HCT116 (cell line): ENCODE measurements at regions not wholly inside any gene's neighbourhood (a gene's known extent, or its start where the extent isn't known, plus 50 kb on each side); places are given as distances from the start of the nearest gene placed in this dataset.

Experiments
- CTCF ChIP-seq, 3 experiments: fragments of 200-600 bp in 1 of 3; sonication (generic) in 1 of 3; IDR thresholded peaks in 2 of 3; conservative IDR thresholded peaks in 1 of 3; 2 replicates each; pipeline ENCODE4 v1.5.1; 2012 to 2017; ENCODE audit warnings: low read depth in 2 of 3, low read length in 2 of 3, antibody characterized with exemption in 1 of 3, borderline replicate concordance in 1 of 3, control low read depth in 1 of 3, mild to moderate bottlenecking in 1 of 3, mixed read lengths in 1 of 3, mixed run types in 1 of 3, moderate library complexity in 1 of 3; ENCODE audit not compliant: insufficient read depth in 1 of 3
- EZH2 ChIP-seq: fragments of 200-600 bp; sonication (generic); IDR thresholded peaks from 2 replicates; pipeline ENCODE4 v1.6.1; 2017; ENCODE audit warnings: antibody characterized with exemption, mixed run types
- POLR2A ChIP-seq: IDR thresholded peaks from 2 replicates; pipeline ENCODE4 v1.7.0; 2011; ENCODE audit warnings: borderline replicate concordance; ENCODE audit not compliant: insufficient read depth, insufficient read length; ENCODE audit errors: extremely low read depth
- POLR2AphosphoS5 ChIP-seq: IDR thresholded peaks from 2 replicates; pipeline ENCODE4 v1.6.1; 2011; ENCODE audit warnings: mild to moderate bottlenecking, low read depth, low read length, moderate library complexity
- RAD21 ChIP-seq: IDR thresholded peaks from 2 replicates; pipeline ENCODE4 v1.6.1; 2012; ENCODE audit warnings: low read depth, mild to moderate bottlenecking
- SP1 ChIP-seq: IDR thresholded peaks from 2 replicates; pipeline ENCODE4 v1.6.1; 2012; ENCODE audit warnings: low read depth
- ZBTB33 ChIP-seq: IDR thresholded peaks from 2 replicates; pipeline ENCODE4 v1.6.1; 2011; ENCODE audit warnings: mild to moderate bottlenecking, low read length, moderate library complexity; ENCODE audit not compliant: insufficient replicate concordance; ENCODE audit errors: extremely low read depth

GRCh38 chr5:176155922-176156359 lies 82.3 kb upstream of the SIMC1 start:
- TF ChIP-seq EZH2 (no peak), CTCF (IDR thresholded peaks at IDR 0.05 in 2 of 3, conservative IDR thresholded peaks at IDR 0.05 in 1 of 3; ENCODE audit: borderline replicate concordance in 1 of 3, insufficient read depth in 1 of 3, low read depth in 2 of 3, low read length in 2 of 3) (no peak), ZBTB33 (no peak), SP1 (no peak), POLR2A (no peak), POLR2AphosphoS5 (no peak), RAD21 (no peak)
